C4-2B (cell line): ENCODE measurements at regions not wholly inside any gene's neighbourhood (a gene's known extent, or its start where the extent isn't known, plus 50 kb on each side); places are given as distances from the start of the nearest gene placed in this dataset.

Source experiments
- H3K27ac ChIP-seq: fragments of 450-650 bp; 2 replicates; pipeline ENCODE4 v1.5.1; 2017
- ZFX ChIP-seq: fragments of 450-650 bp; IDR thresholded peaks from 2 replicates; pipeline ENCODE4 v1.6.1; 2017
- TF ChIP-seq, protein P1 (sequence below): fragments of 450-650 bp; conservative IDR thresholded peaks from 2 replicates; pipeline ENCODE4 v1.5.1; 2017; ENCODE audit warnings: mild to moderate bottlenecking

DNA sequence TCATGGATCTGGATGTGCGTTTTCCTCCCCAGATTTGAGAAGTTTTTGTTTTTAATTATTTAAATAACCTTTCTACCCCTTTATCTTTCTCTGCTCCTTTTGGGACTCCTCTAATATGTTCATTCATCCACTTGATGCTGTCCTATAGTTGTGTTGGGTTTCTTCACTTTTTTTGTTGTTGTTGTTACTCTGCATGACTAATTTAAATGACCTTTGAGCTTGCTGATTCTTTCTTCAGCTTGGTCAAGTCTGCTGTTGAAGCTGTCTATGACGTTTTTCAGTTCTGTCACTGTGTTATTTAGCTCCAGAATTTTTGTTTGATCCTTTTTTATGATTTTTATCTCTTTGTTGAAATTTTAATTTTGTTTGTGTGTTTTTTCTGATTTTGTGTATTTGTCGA is 463.6 kb upstream of the ALCAM start:
- TF ChIP-seq, protein P1, sequence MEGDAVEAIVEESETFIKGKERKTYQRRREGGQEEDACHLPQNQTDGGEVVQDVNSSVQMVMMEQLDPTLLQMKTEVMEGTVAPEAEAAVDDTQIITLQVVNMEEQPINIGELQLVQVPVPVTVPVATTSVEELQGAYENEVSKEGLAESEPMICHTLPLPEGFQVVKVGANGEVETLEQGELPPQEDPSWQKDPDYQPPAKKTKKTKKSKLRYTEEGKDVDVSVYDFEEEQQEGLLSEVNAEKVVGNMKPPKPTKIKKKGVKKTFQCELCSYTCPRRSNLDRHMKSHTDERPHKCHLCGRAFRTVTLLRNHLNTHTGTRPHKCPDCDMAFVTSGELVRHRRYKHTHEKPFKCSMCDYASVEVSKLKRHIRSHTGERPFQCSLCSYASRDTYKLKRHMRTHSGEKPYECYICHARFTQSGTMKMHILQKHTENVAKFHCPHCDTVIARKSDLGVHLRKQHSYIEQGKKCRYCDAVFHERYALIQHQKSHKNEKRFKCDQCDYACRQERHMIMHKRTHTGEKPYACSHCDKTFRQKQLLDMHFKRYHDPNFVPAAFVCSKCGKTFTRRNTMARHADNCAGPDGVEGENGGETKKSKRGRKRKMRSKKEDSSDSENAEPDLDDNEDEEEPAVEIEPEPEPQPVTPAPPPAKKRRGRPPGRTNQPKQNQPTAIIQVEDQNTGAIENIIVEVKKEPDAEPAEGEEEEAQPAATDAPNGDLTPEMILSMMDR, result no peak
- no peak for TF ChIP-seq ZFX
- no peak overlapping the region for H3K27ac ChIP-seq

DNA sequence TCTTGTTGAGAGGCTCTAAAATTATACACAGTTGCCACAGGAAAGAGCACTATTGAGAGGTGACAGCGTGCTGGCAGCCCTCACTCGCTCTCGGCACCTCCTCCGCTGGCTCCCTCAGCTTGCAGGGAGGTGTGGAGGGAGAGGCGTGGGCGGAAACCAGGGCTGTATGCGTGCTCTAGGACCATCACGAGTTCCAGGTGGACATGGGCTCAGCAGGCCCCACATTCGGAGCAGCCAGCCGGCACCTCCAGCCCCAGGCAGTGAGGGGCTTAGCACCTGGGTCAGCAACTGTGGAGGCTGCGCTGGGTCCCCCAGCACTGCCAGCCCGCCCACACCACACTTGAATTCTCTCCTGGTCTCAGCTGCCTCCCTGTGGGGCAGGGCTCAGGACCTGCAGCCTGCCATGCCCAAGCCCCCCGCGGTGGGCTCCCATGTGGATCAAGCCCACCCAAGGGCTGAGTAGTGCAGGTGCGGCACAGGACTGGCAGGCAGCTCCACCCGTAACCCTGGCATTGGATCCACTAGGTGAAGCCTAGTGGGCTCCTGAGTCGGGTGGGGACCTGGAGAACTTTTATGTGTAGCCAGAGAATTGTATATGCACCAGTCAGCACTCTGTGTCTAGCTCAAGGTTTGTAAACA is 460.6 kb upstream of the ALCAM start:
- TF ChIP-seq, protein P1, result no peak
- no peak for TF ChIP-seq ZFX

DNA sequence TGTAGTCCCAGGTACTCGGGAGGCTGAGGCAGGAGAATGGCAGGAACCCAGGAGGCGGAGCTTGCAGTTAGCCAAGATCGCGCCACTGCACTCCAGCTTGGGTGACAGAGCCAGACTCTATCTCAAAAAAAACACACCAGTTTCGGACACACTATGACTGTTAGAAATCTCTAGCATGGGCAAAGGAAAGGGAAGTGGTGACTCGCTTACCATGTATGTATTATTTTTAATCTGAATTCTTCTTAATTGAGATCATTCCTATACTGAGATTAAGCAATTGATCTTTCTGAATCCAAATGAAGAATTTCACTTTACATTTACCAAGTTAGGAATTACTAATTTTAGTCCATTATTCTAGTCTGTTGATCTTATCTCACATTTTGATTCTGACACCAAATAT is 459.2 kb upstream of the ALCAM start:
- TF ChIP-seq, protein P1, result no peak
- TF ChIP-seq ZFX, result no peak
- no peak overlapping the region for H3K27ac ChIP-seq

More for the DNA sequence above, 460.6 kb upstream of the ALCAM start:
- no peak overlapping the region for H3K27ac ChIP-seq

DNA sequence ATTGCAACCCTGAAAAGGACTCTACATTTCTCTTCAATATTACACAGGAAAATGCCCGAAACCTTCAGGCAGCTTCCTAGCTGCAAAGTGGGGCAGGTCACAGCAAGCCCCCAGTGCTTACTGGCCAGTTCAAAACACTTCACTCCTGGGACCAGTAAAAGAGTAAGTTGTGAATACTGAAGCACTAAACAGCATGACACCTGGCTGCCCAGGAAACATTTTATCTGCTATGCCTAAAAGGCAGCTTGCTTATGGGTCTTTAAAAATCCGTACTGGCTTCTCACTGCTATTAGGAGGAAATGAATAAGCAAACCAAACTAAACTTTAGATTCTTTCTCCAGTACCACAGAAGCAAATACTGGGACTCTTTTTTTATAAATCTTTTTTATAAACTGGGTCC is 457.9 kb upstream of the ALCAM start:
- TF ChIP-seq ZFX, result no peak
- TF ChIP-seq, protein P1, result no peak
- H3K27ac ChIP-seq, result no peak overlapping the region

DNA sequence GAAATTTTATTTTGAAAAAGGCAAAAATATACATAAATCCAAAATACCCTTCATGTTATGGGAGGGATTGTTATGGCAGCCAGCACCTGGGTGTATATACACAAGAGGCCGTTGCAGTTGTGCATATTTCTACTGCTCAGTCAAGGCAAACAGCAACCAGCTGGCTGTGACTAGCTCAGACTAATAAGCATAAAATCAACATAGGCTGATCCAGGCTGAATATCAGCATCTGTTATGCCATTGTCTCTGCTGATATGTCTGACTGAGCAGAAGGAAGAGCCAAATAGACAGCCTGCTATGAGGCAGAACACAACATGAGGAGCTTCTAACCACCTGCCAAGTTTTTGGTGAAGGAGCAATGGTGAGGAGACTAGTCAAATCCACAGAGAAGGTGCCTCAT is 457.5 kb upstream of the ALCAM start:
- no peak overlapping the region for H3K27ac ChIP-seq
- no peak for TF ChIP-seq ZFX
- TF ChIP-seq, protein P1, result no peak

DNA sequence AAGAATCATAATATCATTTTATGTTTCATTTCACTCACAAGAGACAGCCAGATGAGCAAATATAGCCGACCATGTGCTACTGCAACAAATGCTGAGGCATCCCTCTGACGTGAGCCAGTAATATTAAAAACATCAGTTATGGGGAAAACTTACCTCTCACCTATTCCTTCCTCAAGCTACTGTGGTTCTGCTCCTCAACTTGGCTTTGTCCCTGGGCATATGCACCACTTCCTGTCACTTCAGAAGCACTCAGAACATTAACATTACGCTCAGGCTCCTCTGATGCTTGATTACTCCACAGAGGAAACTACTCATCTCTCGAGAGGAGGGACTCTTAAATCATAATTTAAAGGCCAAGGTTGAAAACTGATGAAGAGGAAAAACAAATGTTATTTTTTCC is 457.0 kb upstream of the ALCAM start:
- no peak overlapping the region for H3K27ac ChIP-seq
- TF ChIP-seq, protein P1, result no peak
- no peak for TF ChIP-seq ZFX

DNA sequence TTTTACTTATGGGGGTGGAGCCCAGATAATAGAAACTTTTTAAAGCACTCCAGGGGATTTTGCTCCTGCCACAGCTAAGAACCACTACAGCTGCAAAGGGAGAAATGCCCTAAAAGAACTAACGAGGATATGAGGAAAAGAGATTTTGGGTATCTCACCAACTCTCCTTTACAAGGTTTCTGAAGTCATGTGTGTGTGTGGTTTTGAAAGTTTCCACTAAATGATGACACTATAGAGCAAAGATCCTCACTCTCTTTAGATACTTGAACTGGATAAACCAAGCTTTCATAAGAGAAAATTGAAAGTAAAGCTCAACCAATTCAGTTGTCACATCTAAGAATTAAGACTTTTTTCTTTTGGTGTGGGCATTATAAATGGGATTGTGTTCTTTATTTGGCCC is 455.3 kb upstream of the ALCAM start:
- no peak overlapping the region for H3K27ac ChIP-seq
- no peak for TF ChIP-seq ZFX
- TF ChIP-seq, protein P1, result no peak
